ENCODE measurements at regions not wholly inside any gene's neighbourhood (a gene's known extent, or its start where the extent isn't known, plus 50 kb on each side); places are given as distances from the start of the nearest gene placed in this dataset.
"Not testable (repeated sequence)": the region's sequence is repeated elsewhere in the genome, so short reads cannot be mapped to it uniquely, and the experiment has no call there.

DNA sequence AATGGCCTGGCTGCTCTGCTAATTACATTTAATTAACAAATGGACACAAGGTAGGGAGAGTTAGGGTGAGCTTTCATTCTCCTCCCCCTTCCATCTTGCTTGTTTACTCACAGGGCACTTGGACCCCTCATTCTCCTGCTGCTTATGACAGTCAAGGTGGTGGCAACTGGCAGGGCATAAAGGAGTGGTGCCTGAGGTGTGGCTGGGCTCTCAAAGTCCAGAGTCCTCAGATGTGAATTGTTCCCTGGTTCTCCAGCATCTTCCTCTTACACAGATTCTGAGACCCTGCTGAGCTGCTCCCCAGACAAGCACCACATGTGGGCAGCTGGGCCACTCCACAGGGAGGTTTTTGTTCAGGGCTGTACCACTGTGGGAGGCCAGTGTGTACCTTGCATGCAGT is 552.9 kb downstream of the RPIA start:
- TF ChIP-seq, protein P1, sequence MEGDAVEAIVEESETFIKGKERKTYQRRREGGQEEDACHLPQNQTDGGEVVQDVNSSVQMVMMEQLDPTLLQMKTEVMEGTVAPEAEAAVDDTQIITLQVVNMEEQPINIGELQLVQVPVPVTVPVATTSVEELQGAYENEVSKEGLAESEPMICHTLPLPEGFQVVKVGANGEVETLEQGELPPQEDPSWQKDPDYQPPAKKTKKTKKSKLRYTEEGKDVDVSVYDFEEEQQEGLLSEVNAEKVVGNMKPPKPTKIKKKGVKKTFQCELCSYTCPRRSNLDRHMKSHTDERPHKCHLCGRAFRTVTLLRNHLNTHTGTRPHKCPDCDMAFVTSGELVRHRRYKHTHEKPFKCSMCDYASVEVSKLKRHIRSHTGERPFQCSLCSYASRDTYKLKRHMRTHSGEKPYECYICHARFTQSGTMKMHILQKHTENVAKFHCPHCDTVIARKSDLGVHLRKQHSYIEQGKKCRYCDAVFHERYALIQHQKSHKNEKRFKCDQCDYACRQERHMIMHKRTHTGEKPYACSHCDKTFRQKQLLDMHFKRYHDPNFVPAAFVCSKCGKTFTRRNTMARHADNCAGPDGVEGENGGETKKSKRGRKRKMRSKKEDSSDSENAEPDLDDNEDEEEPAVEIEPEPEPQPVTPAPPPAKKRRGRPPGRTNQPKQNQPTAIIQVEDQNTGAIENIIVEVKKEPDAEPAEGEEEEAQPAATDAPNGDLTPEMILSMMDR (conservative IDR thresholded peaks at IDR 0.05; ENCODE audit: low read length): not testable (repeated sequence)
- TF ChIP-seq EZH2phosphoT487 (IDR thresholded peaks at IDR 0.05; ENCODE audit: borderline replicate concordance, low read depth, low read length): not testable (repeated sequence)

Data from OCI-LY7 (cell line).